Stimulated activated CD4-positive, alpha-beta T cell treated with anti-CD3 and anti-CD28 coated beads, Interleukin-15, amount 100 ng/mL, for 48 hours (primary cell): ENCODE measurements at regions not wholly inside any gene's neighbourhood (a gene's known extent, or its start where the extent isn't known, plus 50 kb on each side); places are given as distances from the start of the nearest gene placed in this dataset.

Experiments used
- DNase-seq, 2 donors: peaks; one replicate each; pipeline ENCODE4 v3.0.0-alpha.2; 2020; ENCODE audit warnings: low read depth in 2 of 2

- DNase-seq = no peak
Observed at GRCh38 chr2:8031370-8031769, 650.5 kb upstream of the ID2 start.

GRCh38 chr2:8033546-8034096 lies 648.2 kb upstream of the ID2 start:
- DNase-seq = no peak

GRCh38 chr2:8036366-8036765 lies 645.5 kb upstream of the ID2 start:
- no peak for DNase-seq

DNA sequence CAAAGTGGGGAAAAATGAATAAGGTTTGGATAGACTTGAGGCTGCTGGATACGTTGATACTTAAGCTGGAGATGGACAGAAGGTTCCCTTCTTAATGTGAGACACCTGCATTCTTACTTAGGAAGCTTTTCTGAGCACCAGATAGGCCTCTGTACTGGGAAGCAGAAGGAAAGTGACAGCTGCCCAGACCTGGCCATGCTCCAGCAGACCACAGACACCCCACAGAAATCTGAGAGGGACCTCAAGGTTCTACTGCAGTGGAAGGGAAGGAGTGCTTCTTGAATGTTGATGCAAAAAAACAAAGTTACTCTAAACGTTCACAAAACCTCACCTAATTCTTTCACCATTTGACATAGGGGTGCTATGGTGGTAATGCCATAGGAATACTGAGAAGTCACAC lies 642.1 kb upstream of the ID2 start:
- no peak for DNase-seq

DNA sequence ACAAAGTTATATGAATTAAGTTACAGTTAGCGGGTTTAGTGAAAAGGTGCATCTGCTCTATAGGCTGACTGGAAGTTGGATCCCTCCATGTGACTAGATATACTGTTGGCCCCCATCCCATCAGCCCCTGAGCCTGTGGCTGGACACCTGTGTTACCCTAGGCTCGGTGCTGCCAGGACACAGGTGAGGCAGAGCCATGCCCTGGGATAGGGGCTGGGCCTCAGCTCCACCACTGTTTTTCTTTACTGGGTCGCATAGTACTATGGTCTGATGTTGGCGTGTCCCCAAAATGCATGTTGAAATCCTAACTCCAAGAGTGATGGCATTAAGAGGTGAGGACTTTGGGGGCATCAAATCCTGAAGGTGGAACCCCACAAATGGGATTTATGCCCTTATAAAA lies 638.6 kb upstream of the ID2 start:
- DNase-seq = no peak

DNA sequence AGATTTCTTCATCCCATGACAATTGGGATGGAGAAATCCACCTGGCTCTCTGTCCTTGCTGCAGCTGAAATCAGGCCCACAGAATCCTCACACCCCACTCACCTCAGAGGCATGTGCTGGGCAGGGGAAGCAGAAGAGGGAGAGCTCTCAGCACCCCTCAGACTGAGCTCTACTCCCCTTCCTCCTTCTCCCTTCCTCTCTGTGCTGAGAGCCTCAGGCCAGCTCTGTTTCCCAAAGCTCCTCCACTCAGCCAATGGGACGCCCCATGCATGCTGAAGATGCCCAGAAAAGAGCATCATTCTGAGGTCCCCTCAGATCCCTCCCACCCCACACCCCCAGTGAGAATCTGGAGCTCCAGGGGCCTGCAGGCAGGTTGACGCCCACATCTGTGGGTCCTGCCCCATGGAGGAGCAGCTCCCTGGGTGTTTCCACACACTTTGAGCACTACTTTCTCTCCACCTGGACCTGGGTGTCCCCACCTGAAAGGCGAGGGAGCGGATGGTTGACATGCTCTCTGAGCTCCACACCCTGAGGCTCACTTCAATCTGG lies 637.7 kb upstream of the ID2 start:
- no peak for DNase-seq

GRCh38 chr2:8045081-8045614 lies 636.7 kb upstream of the ID2 start:
- no peak for DNase-seq

DNA sequence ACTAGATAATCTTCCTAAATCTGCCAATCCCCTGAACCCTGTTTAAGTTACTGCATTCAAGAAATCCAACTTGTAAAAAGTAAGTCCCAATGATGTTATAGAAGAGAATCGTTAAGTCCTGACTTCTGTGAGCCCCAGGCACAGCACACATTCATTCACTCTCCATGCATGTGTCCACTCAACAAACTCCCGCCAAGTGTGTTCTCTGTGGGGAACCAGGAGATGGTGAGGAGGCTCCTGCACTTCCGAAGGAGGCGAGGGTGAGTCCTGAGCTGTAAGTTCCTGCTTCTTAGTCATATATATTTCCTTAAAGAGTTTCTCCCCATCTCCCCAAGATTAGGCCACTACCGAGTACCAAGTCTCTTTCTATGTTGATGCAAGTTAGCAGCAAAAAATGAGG lies 635.0 kb upstream of the ID2 start:
- DNase-seq = no peak

- no peak for DNase-seq
Observed at GRCh38 chr2:8049176-8049575, 632.7 kb upstream of the ID2 start.

- DNase-seq = peak; percentile 65 to 80
Observed at GRCh38 chr2:8049851-8050571, 631.8 kb upstream of the ID2 start.

DNA sequence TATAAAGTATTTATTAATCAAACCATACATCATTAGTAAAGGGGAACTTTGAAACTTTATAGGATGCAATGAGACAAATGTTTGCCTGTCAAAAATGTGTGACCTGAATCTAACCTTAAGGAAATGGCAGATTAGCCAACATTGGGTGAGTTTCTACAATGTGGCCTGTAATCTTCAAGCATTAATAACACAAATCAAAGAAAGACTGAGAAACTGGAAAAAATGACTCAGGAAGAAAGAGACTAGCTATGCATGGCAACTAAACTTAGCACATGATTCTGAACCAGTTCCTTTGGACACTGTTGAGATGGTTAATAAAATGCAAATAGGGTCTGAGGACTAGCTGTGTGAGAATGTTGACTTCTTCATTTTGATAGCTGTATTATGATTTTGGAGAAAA lies 628.6 kb upstream of the ID2 start:
- no peak for DNase-seq

DNA sequence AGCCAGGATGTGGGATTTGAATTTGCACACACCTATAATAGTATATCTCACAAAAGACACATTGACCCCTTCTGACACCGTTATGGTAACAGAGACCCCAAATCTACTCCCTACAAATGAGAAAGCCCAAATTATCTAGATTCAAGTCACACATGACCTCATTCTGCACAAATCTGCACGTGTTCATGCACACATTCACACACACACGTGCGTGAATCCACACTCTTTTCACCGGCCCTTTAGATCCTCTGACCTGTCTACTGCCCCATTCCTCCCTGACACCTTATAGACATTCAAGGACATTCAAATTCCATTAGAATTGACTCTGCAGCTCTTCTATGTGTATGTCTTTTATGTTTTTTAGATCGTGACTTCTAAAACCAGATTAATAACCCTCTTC lies 627.8 kb upstream of the ID2 start:
- no peak for DNase-seq

- no peak for DNase-seq
Observed at GRCh38 chr2:8058652-8059051, 623.2 kb upstream of the ID2 start.

DNA sequence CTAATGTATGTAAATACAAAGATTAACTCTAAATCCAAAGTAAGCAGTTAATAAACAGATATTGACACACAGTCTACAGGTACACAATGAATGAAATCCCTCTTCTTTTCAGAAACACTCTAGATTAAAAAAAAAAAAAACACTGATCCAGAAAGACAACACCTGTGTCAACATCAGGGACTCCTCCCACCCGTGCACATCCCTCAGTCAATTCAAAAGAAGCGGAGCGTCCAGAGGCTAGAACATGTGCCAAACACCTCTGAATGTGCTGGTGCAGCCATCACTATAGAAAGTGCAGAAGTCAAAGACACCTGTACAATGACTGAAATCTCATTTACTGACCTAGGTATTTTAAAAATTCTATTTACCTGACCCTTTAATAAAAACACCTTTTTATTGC lies 622.6 kb upstream of the ID2 start:
- no peak for DNase-seq

DNA sequence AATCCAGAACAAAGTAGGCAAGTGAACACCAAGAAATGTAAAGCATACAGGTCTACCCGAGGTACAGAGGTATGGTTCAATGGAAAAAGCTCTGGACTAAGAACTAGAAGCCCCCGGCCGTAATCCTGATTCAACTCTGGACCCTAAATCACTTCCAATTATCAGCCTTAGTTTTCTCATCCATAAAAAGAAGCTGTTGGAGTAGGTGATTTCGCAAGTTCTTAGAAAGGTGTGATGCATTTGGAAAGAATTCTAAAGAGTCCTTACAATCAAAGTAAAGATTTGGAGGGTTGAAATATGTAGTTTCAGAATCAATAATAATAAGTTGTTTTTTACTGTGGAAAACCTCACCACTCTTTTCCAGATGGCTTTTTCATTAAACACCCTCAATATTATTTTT lies 622.1 kb upstream of the ID2 start:
- DNase-seq = no peak

GRCh38 chr2:8061219-8061618 lies 620.6 kb upstream of the ID2 start:
- no peak for DNase-seq

GRCh38 chr2:8064603-8065002 lies 617.3 kb upstream of the ID2 start:
- DNase-seq = no peak

DNA sequence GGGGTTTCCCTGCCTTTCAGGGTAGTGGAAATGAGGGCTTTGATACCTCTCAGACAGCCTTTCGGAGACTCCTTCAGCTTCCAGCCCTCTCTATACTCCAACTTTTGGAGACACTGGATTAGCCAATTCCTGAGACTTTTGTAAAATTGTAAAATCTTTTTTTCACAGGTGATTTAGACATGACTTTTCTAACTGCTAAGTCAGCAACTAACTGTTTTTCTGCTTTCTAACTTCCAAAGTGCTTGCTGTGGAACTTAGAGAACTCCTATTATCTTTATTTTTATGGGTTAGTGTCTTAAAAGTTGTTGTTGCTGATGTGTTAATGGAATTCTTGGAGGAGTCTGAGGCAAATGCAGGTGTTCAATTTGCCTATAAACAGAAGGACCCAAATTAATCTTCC lies 616.7 kb upstream of the ID2 start:
- no peak for DNase-seq

GRCh38 chr2:8067784-8068336 lies 614.0 kb upstream of the ID2 start:
- DNase-seq = no peak

DNA sequence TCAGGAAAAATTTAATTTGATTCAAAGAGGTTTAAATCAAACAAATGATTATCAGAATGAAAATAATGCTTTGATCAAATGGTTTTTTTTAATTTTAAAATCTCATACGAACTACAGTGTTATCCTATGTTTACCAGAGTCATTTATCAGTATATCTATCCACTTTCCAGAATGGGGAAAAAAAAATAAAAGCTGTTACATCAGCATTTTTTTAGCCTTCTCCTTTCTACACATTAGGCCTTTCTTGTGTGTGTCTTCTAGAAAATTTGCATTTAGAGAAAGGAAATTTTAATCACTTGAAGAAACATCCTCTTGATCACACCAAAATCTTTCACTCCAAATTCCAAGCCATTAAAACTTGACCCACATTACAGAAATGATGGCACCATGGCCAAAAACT lies 608.9 kb upstream of the ID2 start:
- no peak for DNase-seq

GRCh38 chr2:8073916-8074315 lies 607.9 kb upstream of the ID2 start:
- DNase-seq = no peak

GRCh38 chr2:8076448-8077342 lies 605.2 kb upstream of the ID2 start:
- DNase-seq = no peak
